Stomach (tissue), 8 donors: ENCODE measurements at regions not wholly inside any gene's neighbourhood (a gene's known extent, or its start where the extent isn't known, plus 50 kb on each side); places are given as distances from the start of the nearest gene placed in this dataset.
A peak's percentile ranks its signal among the peaks of the same experiment; 100 is the strongest.

Source experiments
- DNase-seq, 2 donors: peaks; one replicate each; pipeline versions ENCODE4 v3.0.0 to v3.0.0-alpha.2; 2013 to 2019
- H3K27ac ChIP-seq, 5 donors: fragments of 200-600 bp in 4 of 5; sonication (generic) in 4 of 5; one replicate each; pipeline ENCODE4 v1.5.1; 2013 to 2019; ENCODE audit warnings: mild to moderate bottlenecking in 1 of 5, moderate library complexity in 1 of 5
- H3K27me3 ChIP-seq, 3 donors: fragments of 200-600 bp; sonication (generic); one replicate each; pipeline ENCODE4 v1.5.1; 2017 to 2019; ENCODE audit warnings: mixed run types in 1 of 3
- H3K36me3 ChIP-seq, 4 donors: fragments of 200-600 bp; sonication (generic); 1 replicate in 3 of 4; 2 replicates in 1 of 4; pipeline ENCODE4 v1.5.1; 2016 to 2019
- H3K4me1 ChIP-seq, 4 donors: fragments of 200-600 bp; sonication (generic); one replicate each; pipeline ENCODE4 v1.5.1; 2016 to 2019
- H3K4me3 ChIP-seq, 4 donors: fragments of 200-600 bp; sonication (generic) in 3 of 4; one replicate each; pipeline ENCODE4 v1.5.1; 2016 to 2019; ENCODE audit warnings: mild to moderate bottlenecking in 1 of 4
- H3K9me3 ChIP-seq, 4 donors: fragments of 200-600 bp; sonication (generic); one replicate each; pipeline ENCODE4 v1.5.1; 2016 to 2019
- CTCF ChIP-seq, 7 experiments: fragments of 450-650 bp in 4 of 7; fragments of 200-600 bp in 3 of 7; sonication (generic) in 3 of 7; IDR thresholded peaks; one replicate each; pipeline ENCODE4 v1.5.1; 2016 to 2019; ENCODE audit warnings: antibody characterized with exemption in 7 of 7, control low read depth in 2 of 7, mild to moderate bottlenecking in 1 of 7
- EP300 ChIP-seq: sonication (generic); formaldehyde crosslinking; IDR thresholded peaks from one replicate; pipeline ENCODE4 v1.6.1; 2017; ENCODE audit warnings: antibody characterized with exemption
- POLR2A ChIP-seq, 4 donors: fragments of 450-650 bp; IDR thresholded peaks; one replicate each; pipeline ENCODE4 v1.6.1; 2016; ENCODE audit warnings: antibody characterized with exemption in 4 of 4, control low read depth in 2 of 4, mild to moderate bottlenecking in 1 of 4, moderate library complexity in 1 of 4
- POLR2AphosphoS5 ChIP-seq, 3 donors: sonication (generic); formaldehyde crosslinking; IDR thresholded peaks; one replicate each; pipeline ENCODE4 v1.6.1; 2016; ENCODE audit warnings: antibody characterized with exemption in 3 of 3
- WGBS, 5 donors: extraction: QIAGEN DNeasy Blood & Tissue Kit in 3 of 5; methylation state at CpG; one replicate each; pipeline versions ENCODE4 v1.1.5 to v1.1.7; 2013 to 2018; 5-methylcytosine and 5-hydroxymethylcytosine counted together
- intact Hi-C: fragments of 100-400 bp; cut with DNase I; formaldehyde crosslinking; loops from one replicate; pipeline ENCODE4 v1.15.1; 2023; ENCODE audit warnings: low total_unique reads
- donor health status: healthy with polysubstance abuse.
- donor health status: Bipolar disorder and iron deficiency.
- donor health status: healthy.

GRCh38 chr6:117143647-117144046, 121.7 kb upstream of the VGLL2 start:
- intact Hi-C loops: no loop called here
- no peaks in the 10 kb centered on the region for H3K27me3 ChIP-seq
- no peak for TF ChIP-seq EP300
- no peak for TF ChIP-seq POLR2A (IDR thresholded peaks at IDR 0.05)
- no peak for TF ChIP-seq CTCF (IDR thresholded peaks at IDR 0.05)
- TF ChIP-seq POLR2AphosphoS5 (IDR thresholded peaks at IDR 0.05): no peak
- no peak for DNase-seq
- no peaks in the 10 kb centered on the region for H3K36me3 ChIP-seq
- no peak overlapping the region for H3K4me3 ChIP-seq
- 49 to 73% (median 71%) methylated on average over 2 of the region's 2 CpGs for WGBS, 5 donors
- peaks cover 0 to 12% (median 3%) of the 10 kb centered on the region in 4 donors for H3K9me3 ChIP-seq
- peaks cover 0 to 9% (median 0%) of the 10 kb centered on the region in 4 donors for H3K4me1 ChIP-seq
- no peak overlapping the region for H3K27ac ChIP-seq

- intact Hi-C loops: no loop called here
- Histone ChIP-seq H3K9me3 (peaks cover 0 to 20% (median 7%) of the 10 kb centered on the region in 4 donors), H3K27me3 (no peaks in the 10 kb centered on the region), H3K36me3 (no peaks in the 10 kb centered on the region), H3K4me3 (no peak overlapping the region), H3K27ac (no peak overlapping the region), H3K4me1 (no peaks in the 10 kb centered on the region)
- 46 to 65% (median 61%) methylated on average over 2 of the region's 2 CpGs for WGBS, 5 donors
- TF ChIP-seq POLR2A (IDR thresholded peaks at IDR 0.05): no peak
- TF ChIP-seq CTCF (IDR thresholded peaks at IDR 0.05): no peak
- TF ChIP-seq POLR2AphosphoS5 (IDR thresholded peaks at IDR 0.05): no peak
- TF ChIP-seq EP300: no peak
- DNase-seq: no peak
Observed at GRCh38 chr6:117145940-117146339, 119.4 kb upstream of the VGLL2 start.

- DNase-seq: no peak
- Histone ChIP-seq H3K36me3 (no peaks in the 10 kb centered on the region), H3K4me3 (no peak overlapping the region), H3K4me1 (no peaks in the 10 kb centered on the region), H3K27me3 (no peaks in the 10 kb centered on the region), H3K9me3 (peaks cover 0 to 28% (median 12%) of the 10 kb centered on the region in 4 donors), H3K27ac (no peak overlapping the region)
- 26 to 42% (median 33%) methylated on average over 1 of the region's 1 CpG for WGBS, 5 donors
- intact Hi-C loops: no loop called here
- no peak for TF ChIP-seq POLR2A (IDR thresholded peaks at IDR 0.05)
- no peak for TF ChIP-seq CTCF (IDR thresholded peaks at IDR 0.05)
- no peak for TF ChIP-seq EP300
- no peak for TF ChIP-seq POLR2AphosphoS5 (IDR thresholded peaks at IDR 0.05)
Observed at GRCh38 chr6:117149324-117149723, 116.0 kb upstream of the VGLL2 start.

- Histone ChIP-seq H3K27ac (no peak overlapping the region), H3K27me3 (no peaks in the 10 kb centered on the region), H3K36me3 (no peaks in the 10 kb centered on the region), H3K4me1 (no peaks in the 10 kb centered on the region), H3K9me3 (peaks cover 0 to 3% (median 1%) of the 10 kb centered on the region in 4 donors), H3K4me3 (no peak overlapping the region)
- DNase-seq: peak in 1 of 2 donors; percentile 50
- TF ChIP-seq EP300 (no peak), POLR2AphosphoS5 (IDR thresholded peaks at IDR 0.05) (no peak), CTCF (IDR thresholded peaks at IDR 0.05) (no peak), POLR2A (IDR thresholded peaks at IDR 0.05) (no peak)
- WGBS, 5 donors: 35 to 48% (median 41%) methylated on average over 1 of the region's 1 CpG
- intact Hi-C loops: no loop called here
Observed at GRCh38 chr6:117156741-117157140, 108.6 kb upstream of the VGLL2 start.
